B cell (primary cell): ENCODE measurements at regions not wholly inside any gene's neighbourhood (a gene's known extent, or its start where the extent isn't known, plus 50 kb on each side); places are given as distances from the start of the nearest gene placed in this dataset.

ENCODE experiments used
- ATAC-seq: fragments of 200-7000 bp; cut with Tn5 transposase; one replicate; pipeline ENCODE4 v1.10.0; 2021; ENCODE audit warnings: low read depth, mild to moderate bottlenecking, moderate number of reproducible peaks, moderate library complexity
- CTCF ChIA-PET: fragments of 350-600 bp; sonication (Branson Sonifier 250); formaldehyde crosslinking; loops from one replicate; lab custom pipeline; 2021; ENCODE audit warnings: antibody characterized with exemption, inconsistent platforms; lab: Charles Lee
- POLR2A ChIA-PET: fragments of 350-600 bp; sonication (Branson Sonifier 250); formaldehyde crosslinking; loops from one replicate; lab custom pipeline; 2021; ENCODE audit warnings: antibody characterized with exemption; lab: Charles Lee
- DNase-seq: peaks from one replicate; pipeline ENCODE4 v3.0.0; 2013
- H2AFZ ChIP-seq: 2 replicates; pipeline ENCODE4 v1.6.1; 2012; ENCODE audit warnings: mild to moderate bottlenecking, low read depth, low read length; ENCODE audit not compliant: insufficient read depth, poor library complexity, severe bottlenecking
- H3K27ac ChIP-seq, 2 donors: 1 replicate in 1 of 2; 2 replicates in 1 of 2; pipeline ENCODE4 v1.5.1; 2012 to 2013; ENCODE audit warnings: low read length in 2 of 2, mild to moderate bottlenecking in 2 of 2, moderate library complexity in 1 of 2
- H3K27me3 ChIP-seq, 4 experiments: fragments of 200-600 bp in 1 of 4; sonication (generic) in 1 of 4; replicated peaks in 1 of 4; 1 replicate in 2 of 4; 2 replicates in 2 of 4; pipeline versions ENCODE4 v1.6.1 to v1.7.0; 2013 to 2016; ENCODE audit warnings: low read length in 3 of 4, mild to moderate bottlenecking in 2 of 4, mixed read lengths in 1 of 4, moderate library complexity in 1 of 4; ENCODE audit not compliant: insufficient read depth in 4 of 4, control insufficient read depth in 3 of 4; ENCODE audit errors: control extremely low read depth in 1 of 4
- H3K36me3 ChIP-seq, 2 experiments: replicated peaks in 1 of 2; 1 replicate in 1 of 2; 2 replicates in 1 of 2; pipeline versions ENCODE4 v1.6.1 to v1.7.1; 2013; ENCODE audit warnings: low read length in 1 of 2; ENCODE audit not compliant: insufficient read depth in 2 of 2, control insufficient read depth in 1 of 2; ENCODE audit errors: control extremely low read depth in 1 of 2, extremely low read depth in 1 of 2
- H3K4me1 ChIP-seq, 2 donors: fragments of 200-600 bp in 1 of 2; sonication (generic) in 1 of 2; 1 replicate in 1 of 2; 2 replicates in 1 of 2; pipeline versions ENCODE4 v1.5.1 to v1.6.1; 2013 to 2017; ENCODE audit warnings: low read length in 2 of 2; ENCODE audit not compliant: control insufficient read depth in 2 of 2, insufficient read depth in 2 of 2
- H3K4me2 ChIP-seq: replicated peaks from 2 replicates; pipeline ENCODE3; 2012; ENCODE audit warnings: mild to moderate bottlenecking, low read depth, low read length; ENCODE audit not compliant: poor library complexity, severe bottlenecking
- H3K4me3 ChIP-seq, 5 experiments: fragments of 200-600 bp in 1 of 5; sonication (generic) in 1 of 5; 1 replicate in 3 of 5; 2 replicates in 2 of 5; pipeline versions ENCODE4 v1.5.1 to v1.7.0; 2011 to 2016; ENCODE audit warnings: low read length in 4 of 5, mild to moderate bottlenecking in 4 of 5, low read depth in 2 of 5, control low read depth in 1 of 5, moderate library complexity in 1 of 5; ENCODE audit not compliant: insufficient read depth in 1 of 5; ENCODE audit errors: control extremely low read depth in 1 of 5, extremely low read depth in 1 of 5
- H3K79me2 ChIP-seq: fragments of 200-600 bp; sonication (generic); one replicate; pipeline ENCODE4 v1.6.0; 2016; ENCODE audit warnings: low read length; ENCODE audit not compliant: control insufficient read depth, insufficient read depth
- H3K9ac ChIP-seq: fragments of 200-600 bp; sonication (generic); 2 replicates; pipeline ENCODE4 v1.6.1; 2017; ENCODE audit warnings: mild to moderate bottlenecking, low read length, moderate library complexity
- H3K9me3 ChIP-seq, 3 donors: one replicate each; pipeline versions ENCODE4 v1.6.1 to v1.7.1; 2013; ENCODE audit warnings: low read length in 2 of 3; ENCODE audit not compliant: control insufficient read depth in 2 of 3, insufficient read depth in 1 of 3; ENCODE audit errors: control extremely low read depth in 1 of 3
- H4K20me1 ChIP-seq: 2 replicates; pipeline ENCODE4 v1.6.0; 2012; ENCODE audit warnings: mild to moderate bottlenecking, low read length; ENCODE audit not compliant: insufficient read depth, control insufficient read depth, poor library complexity, severe bottlenecking
- H3K27ac Mint-ChIP-seq: one replicate; pipeline ENCODE4 v1.8.0; 2021; ENCODE audit warnings: mixed read lengths
- H3K27me3 Mint-ChIP-seq: one replicate; pipeline ENCODE4 v1.8.0; 2021; ENCODE audit warnings: mixed read lengths
- H3K4me1 Mint-ChIP-seq: one replicate; pipeline ENCODE4 v1.8.0; 2021; ENCODE audit warnings: mixed read lengths
- H3K4me3 Mint-ChIP-seq: one replicate; pipeline ENCODE4 v1.8.0; 2021; ENCODE audit warnings: mixed read lengths
- H3K9me3 Mint-ChIP-seq: one replicate; pipeline ENCODE4 v1.8.0; 2022; ENCODE audit warnings: mixed read lengths; ENCODE audit not compliant: insufficient read depth
- EZH2 ChIP-seq: IDR thresholded peaks from 2 replicates; pipeline ENCODE4 v1.6.1; 2012; ENCODE audit warnings: borderline replicate concordance, low read depth, mild to moderate bottlenecking, moderate library complexity, low read length; ENCODE audit not compliant: insufficient read depth, poor library complexity, severe bottlenecking
- WGBS: methylation state at CpG from one replicate; pipeline ENCODE4 v1.1.5; 2013; ENCODE audit warnings: missing lambda C conversion rate; ENCODE audit not compliant: insufficient coverage; 5-methylcytosine and 5-hydroxymethylcytosine counted together
- intact Hi-C: fragments of 100-400 bp; cut with micrococcal nuclease; formaldehyde crosslinking; loops from one replicate; pipeline ENCODE4 v1.10.0; 2022
- TF ChIP-seq, protein P1 (sequence below): fragments of 200-600 bp; IDR thresholded peaks from one replicate; pipeline ENCODE4 v1.8.0; 2022; ENCODE audit warnings: antibody characterized with exemption, mild to moderate bottlenecking

DNA sequence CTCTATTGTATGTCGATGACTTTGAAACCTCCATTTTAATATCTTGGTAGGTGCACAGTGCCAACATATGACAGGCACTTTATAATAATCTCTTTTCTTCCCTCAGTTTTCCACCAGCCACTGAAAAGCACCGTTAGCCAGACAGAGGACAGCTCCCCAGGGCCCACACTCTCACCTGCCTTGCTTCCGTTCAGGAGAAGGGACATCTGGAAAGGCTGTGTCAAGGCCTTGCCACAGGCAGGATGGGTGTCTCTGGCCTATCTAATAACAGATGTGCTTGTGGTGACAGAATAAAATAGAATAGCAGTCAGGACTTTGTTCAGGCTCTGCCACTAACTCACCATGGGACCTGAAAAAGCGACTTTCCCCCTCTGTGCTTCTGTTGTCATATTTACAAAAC is 75.5 kb upstream of the CCDC167 start:
- Histone ChIP-seq H3K79me2 (no peaks in the 10 kb centered on the region), H3K4me3 (no peak overlapping the region), H3K4me2 (no peak overlapping the region), H2AFZ (no peak overlapping the region), H4K20me1 (no peaks in the 10 kb centered on the region), H3K9me3 (no peaks in the 10 kb centered on the region), H3K27me3 (peaks cover 0 to 3% (median 0%) of the 10 kb centered on the region in 4 experiments), H3K9ac (no peak overlapping the region), H3K4me1 (peaks cover 5 to 7% of the 10 kb centered on the region in 2 donors), H3K36me3 (no peaks in the 10 kb centered on the region), H3K27ac (no peak overlapping the region)
- H3K27me3 Mint-ChIP-seq = no peaks in the 10 kb centered on the region
- ATAC-seq (no peak), DNase-seq (no peak)
- H3K9me3 Mint-ChIP-seq = no peaks in the 10 kb centered on the region
- peaks cover 5% of the 10 kb centered on the region for H3K4me1 Mint-ChIP-seq
- 100% methylated on average over 1 of the region's 4 CpGs for WGBS
- no peak overlapping the region for H3K4me3 Mint-ChIP-seq
- POLR2A ChIA-PET = no interaction called here
- CTCF ChIA-PET = interaction anchor here (0.7 kb wide), 1 partner anchor 10 kb away, joined by 3 read pairs; no protein-coding TSS in a partner anchor
- intact Hi-C loops = no loop called here
- H3K27ac Mint-ChIP-seq = no peak overlapping the region
- TF ChIP-seq, protein P1, sequence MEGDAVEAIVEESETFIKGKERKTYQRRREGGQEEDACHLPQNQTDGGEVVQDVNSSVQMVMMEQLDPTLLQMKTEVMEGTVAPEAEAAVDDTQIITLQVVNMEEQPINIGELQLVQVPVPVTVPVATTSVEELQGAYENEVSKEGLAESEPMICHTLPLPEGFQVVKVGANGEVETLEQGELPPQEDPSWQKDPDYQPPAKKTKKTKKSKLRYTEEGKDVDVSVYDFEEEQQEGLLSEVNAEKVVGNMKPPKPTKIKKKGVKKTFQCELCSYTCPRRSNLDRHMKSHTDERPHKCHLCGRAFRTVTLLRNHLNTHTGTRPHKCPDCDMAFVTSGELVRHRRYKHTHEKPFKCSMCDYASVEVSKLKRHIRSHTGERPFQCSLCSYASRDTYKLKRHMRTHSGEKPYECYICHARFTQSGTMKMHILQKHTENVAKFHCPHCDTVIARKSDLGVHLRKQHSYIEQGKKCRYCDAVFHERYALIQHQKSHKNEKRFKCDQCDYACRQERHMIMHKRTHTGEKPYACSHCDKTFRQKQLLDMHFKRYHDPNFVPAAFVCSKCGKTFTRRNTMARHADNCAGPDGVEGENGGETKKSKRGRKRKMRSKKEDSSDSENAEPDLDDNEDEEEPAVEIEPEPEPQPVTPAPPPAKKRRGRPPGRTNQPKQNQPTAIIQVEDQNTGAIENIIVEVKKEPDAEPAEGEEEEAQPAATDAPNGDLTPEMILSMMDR = no peak
- TF ChIP-seq EZH2 = no peak

DNA sequence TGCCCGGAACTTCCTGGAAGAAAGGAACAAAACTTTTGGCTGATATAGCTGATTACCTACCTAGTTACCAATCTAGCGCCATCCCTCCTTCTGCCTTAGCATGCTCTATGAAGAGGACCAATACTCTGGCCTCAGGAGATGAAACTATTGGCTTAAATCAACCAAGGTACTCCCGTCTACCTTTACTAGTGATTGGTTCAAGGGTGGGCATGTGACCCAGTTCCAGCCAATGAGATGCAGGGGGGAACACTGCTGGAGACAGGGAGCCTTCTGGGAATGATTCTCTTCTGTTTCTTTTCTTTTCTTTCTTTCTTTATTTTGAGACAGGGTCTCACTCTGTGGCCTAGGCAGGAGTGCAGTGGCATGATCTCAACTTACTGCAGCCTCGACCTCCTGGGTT is 72.6 kb upstream of the CCDC167 start:
- Mint-ChIP-seq H3K4me1 (peaks cover 15% of the 10 kb centered on the region), H3K4me3 (no peak overlapping the region), H3K27ac (no peak overlapping the region), H3K27me3 (no peaks in the 10 kb centered on the region), H3K9me3 (no peaks in the 10 kb centered on the region)
- Histone ChIP-seq H3K9me3 (no peaks in the 10 kb centered on the region), H3K79me2 (no peaks in the 10 kb centered on the region), H2AFZ (no peak overlapping the region), H3K4me1 (peaks cover 12 to 15% of the 10 kb centered on the region in 2 donors), H3K36me3 (no peaks in the 10 kb centered on the region), H3K27ac (no peak overlapping the region), H4K20me1 (no peaks in the 10 kb centered on the region), H3K4me3 (no peak overlapping the region), H3K9ac (no peak overlapping the region), H3K4me2 (no peak overlapping the region), H3K27me3 (no peaks in the 10 kb centered on the region)
- WGBS = 100% methylated on average over 2 of the region's 4 CpGs
- TF ChIP-seq, protein P1 = no peak
- no peak for TF ChIP-seq EZH2
- CTCF ChIA-PET = interaction anchor here (1.0 to 2.1 kb wide), 5 partner anchors 10 to 120 kb away, joined by 3 to 8 read pairs (median 3); no protein-coding TSS in a partner anchor
- ATAC-seq (no peak), DNase-seq (no peak)
- POLR2A ChIA-PET = no interaction called here
- intact Hi-C loops = no loop called here
